RWPE1 (cell line): ENCODE measurements at regions not wholly inside any gene's neighbourhood (a gene's known extent, or its start where the extent isn't known, plus 50 kb on each side); places are given as distances from the start of the nearest gene placed in this dataset.
"Not testable (repeated sequence)": the region's sequence is repeated elsewhere in the genome, so short reads cannot be mapped to it uniquely, and the experiment has no call there.

Experiments
- CTCF ChIA-PET: fragments of 350-600 bp; sonication (Branson Sonifier 250); formaldehyde crosslinking; extraction: SDS; loops from one replicate; lab custom pipeline; 2021; lab: Yijun Ruan, JAX
- POLR2A ChIA-PET: fragments of 400-600 bp; formaldehyde crosslinking; extraction: SDS; loops from one replicate; lab custom pipeline; 2020; ENCODE audit warnings: antibody characterized with exemption; ENCODE audit not compliant: low non-redundant PET; lab: Yijun Ruan, JAX
- DNase-seq: peaks from one replicate; pipeline ENCODE4 v3.0.0; 2012; ENCODE audit warnings: low spot score
- H3K27ac ChIP-seq: fragments of 450-650 bp; 2 replicates; pipeline ENCODE4 v1.5.1; 2017
- TF ChIP-seq, protein P1 (sequence below): fragments of 450-650 bp; conservative IDR thresholded peaks from 2 replicates; pipeline ENCODE4 v1.5.1; 2017; ENCODE audit warnings: low read depth, mild to moderate bottlenecking

DNA sequence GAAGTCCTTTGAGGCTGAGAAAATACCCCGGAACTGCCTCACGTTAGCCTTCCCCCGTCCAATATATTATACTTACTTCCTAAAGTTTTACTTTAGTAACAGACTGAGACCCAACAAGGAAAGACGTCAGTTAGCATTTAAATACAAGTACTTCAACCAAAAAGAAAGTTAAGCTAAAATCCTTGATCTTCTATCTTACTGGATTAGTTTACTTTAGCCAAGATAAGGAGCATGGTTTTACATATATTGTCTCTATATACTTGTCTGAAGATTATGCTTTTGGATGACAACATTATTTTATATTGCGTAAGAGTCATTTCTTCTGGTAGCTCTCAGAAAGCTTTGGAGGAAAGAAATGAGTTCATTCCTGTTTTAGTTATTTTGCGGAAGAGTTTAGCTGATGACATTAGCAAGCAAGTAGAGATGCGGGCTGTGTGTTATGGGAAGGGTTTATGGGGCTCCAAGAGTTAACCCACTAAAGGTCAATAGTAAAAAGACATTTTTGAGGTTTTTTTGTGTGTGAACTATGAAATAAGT, 532.9 kb downstream of the ZNF516 start:
- TF ChIP-seq, protein P1, sequence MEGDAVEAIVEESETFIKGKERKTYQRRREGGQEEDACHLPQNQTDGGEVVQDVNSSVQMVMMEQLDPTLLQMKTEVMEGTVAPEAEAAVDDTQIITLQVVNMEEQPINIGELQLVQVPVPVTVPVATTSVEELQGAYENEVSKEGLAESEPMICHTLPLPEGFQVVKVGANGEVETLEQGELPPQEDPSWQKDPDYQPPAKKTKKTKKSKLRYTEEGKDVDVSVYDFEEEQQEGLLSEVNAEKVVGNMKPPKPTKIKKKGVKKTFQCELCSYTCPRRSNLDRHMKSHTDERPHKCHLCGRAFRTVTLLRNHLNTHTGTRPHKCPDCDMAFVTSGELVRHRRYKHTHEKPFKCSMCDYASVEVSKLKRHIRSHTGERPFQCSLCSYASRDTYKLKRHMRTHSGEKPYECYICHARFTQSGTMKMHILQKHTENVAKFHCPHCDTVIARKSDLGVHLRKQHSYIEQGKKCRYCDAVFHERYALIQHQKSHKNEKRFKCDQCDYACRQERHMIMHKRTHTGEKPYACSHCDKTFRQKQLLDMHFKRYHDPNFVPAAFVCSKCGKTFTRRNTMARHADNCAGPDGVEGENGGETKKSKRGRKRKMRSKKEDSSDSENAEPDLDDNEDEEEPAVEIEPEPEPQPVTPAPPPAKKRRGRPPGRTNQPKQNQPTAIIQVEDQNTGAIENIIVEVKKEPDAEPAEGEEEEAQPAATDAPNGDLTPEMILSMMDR = no peak
- no peak overlapping the region for H3K27ac ChIP-seq
- no peak for DNase-seq
- CTCF ChIA-PET = no interaction called here
- POLR2A ChIA-PET = no interaction called here

DNA sequence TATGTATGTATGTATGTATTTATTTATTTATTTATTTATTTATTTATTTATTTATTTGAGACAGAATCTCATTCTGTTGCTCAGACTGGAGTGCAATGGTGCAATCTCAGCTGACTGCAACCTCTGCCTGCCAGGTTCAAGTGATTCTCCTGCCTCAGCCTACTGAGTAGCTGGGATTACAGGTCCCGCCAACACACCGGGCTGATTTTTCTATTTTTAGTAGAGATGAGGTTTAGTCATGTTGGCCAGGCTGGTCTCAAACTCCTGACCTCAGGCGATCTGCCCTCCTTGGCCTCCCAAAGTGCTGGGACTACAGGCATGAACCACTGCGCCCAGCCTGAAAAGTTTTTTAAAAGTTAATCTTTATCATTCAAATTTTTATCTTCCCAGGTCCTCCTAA, 532.9 kb upstream of the SMIM21 start:
- DNase-seq, CTCF ChIA-PET, H3K27ac ChIP-seq, POLR2A ChIA-PET: not testable (repeated sequence)

DNA sequence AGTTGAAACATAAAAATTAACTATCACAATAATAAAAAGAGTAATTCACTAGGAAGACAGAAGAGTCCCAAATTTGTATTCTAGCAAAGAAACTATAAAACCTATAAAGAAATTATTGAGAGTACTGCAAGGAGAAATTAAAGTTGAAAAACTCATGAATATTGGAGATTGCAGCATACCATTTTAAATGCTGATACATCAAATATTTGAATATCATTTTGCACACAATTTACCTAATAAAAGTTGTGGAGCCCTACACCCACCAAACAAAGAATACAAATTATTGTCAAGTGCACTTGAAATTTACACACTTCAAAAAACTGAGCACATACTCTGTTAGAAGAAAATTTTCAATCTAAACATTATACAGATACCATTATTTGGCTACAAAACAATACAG, 531.6 kb upstream of the SMIM21 start:
- H3K27ac ChIP-seq = no peak overlapping the region
- ChIA-PET CTCF (no interaction called here), POLR2A (no interaction called here)
- TF ChIP-seq, protein P1 = no peak
- DNase-seq = no peak

DNA sequence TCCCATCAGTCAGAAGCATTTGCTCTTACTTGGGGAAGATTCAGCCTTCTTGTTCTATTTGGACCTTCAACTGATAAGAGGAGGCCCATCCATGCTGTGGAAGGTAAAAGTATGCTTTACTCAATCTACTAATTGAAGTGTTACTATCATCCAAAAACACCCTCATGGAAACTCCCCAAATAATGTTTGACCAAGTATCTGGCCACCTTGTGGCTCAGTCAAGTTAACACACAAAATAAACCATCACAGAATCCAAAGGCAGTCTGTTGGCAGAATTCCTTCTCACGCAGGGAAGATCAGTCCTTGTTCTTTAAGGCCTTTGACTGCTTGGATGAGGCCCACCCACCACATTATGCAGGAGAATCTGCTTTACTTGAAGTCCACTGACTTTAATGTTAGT, 531.2 kb upstream of the SMIM21 start:
- CTCF ChIA-PET = interaction anchor here (0.9 kb wide), 2 partner anchors 38 to 151 kb away, joined by 3 to 4 read pairs; no protein-coding TSS in a partner anchor
- TF ChIP-seq, protein P1 = no peak
- no peak for DNase-seq
- H3K27ac ChIP-seq = no peak overlapping the region
- POLR2A ChIA-PET = no interaction called here

DNA sequence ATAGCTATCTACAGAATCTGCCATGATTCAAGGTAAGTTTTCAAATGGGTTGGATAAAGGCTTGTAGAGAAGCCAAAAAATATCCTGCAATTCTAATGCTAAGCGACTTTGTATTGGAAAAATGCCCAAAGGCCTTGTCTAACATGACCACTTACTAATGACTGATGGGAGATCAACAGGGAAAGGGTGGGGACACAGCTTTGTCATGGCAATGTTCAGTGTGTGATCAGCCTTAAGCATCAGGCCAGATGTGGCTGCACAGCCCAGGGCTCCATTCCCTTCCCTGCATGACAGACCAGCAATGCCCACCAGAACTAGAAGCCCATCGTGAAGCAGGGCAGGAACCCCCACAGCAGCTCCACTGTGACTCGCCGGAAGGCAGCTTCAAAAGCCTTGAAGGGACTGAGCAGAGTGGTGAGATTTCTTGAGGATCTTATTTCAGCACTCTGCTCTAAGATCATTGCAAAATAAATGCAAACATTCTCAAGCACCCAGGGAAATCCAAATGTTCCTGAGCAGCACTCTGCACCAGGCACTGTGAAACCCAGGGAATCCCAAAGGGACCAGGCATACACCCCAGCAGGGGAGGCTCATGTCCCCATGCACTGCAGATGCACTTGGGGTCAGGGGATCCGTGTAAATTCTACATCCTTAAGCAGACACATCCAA, 517.9 kb upstream of the SMIM21 start:
- ChIA-PET POLR2A (no interaction called here), CTCF (no interaction called here)
- TF ChIP-seq, protein P1 = no peak
- no peak overlapping the region for H3K27ac ChIP-seq
- no peak for DNase-seq

DNA sequence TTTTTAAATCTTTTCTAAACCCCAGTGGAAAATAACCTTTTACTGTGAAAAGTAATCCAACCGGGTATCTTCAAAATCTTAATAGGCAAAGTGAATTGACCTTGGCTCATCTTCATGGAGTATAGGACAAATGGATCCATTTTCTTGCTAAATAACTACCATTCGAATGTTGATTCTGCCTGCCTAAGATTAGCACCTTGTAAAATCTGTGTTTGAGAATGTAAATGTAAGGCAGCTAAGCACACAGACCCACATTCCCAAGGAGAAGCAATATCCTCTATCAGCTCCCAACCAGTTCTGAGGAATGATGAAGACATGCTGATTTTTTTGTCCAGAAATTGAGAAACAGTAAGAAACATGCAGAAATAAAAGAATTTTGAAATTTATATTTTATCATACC, 509.8 kb upstream of the SMIM21 start:
- TF ChIP-seq, protein P1 = no peak
- ChIA-PET CTCF (no interaction called here), POLR2A (no interaction called here)
- no peak overlapping the region for H3K27ac ChIP-seq
- DNase-seq = no peak

DNA sequence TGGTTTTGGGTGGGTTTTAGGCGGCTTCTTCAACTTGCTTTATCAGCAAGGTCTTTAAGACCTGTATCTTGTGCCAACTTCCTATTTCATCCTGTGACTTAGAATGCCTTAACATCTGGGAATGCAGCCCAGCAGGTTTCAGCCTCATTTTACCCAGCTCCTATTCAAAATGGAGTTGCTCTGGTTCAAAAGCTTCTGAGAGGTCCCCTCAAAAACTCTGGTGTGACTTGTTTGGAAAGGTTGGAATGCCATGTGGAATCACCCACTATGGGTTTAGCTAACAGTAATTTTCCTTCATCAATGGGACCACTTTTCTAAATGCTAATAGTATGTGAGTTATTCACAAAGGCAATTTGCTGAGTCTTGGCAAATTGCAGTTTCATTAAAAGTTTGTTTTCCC, 509.4 kb upstream of the SMIM21 start:
- H3K27ac ChIP-seq = no peak overlapping the region
- TF ChIP-seq, protein P1 = no peak
- ChIA-PET CTCF (no interaction called here), POLR2A (no interaction called here)
- no peak for DNase-seq
